Prostate gland (tissue), 2 donors: ENCODE measurements at regions not wholly inside any gene's neighbourhood (a gene's known extent, or its start where the extent isn't known, plus 50 kb on each side); places are given as distances from the start of the nearest gene placed in this dataset.

Experiments
- DNase-seq: peaks from one replicate; pipeline ENCODE4 v3.0.0-alpha.2; 2019; ENCODE audit warnings: low spot score
- H3K27ac ChIP-seq, 2 donors: fragments of 200-600 bp; sonication (generic); 2 replicates each; pipeline ENCODE4 v1.5.1; 2017 to 2019
- H3K27me3 ChIP-seq: fragments of 200-600 bp; sonication (generic); replicated peaks from 2 replicates; pipeline ENCODE4 v1.5.1; 2019; ENCODE audit not compliant: insufficient read depth
- H3K36me3 ChIP-seq, 2 donors: fragments of 200-600 bp; sonication (generic); 1 replicate in 1 of 2; 2 replicates in 1 of 2; pipeline versions ENCODE4 v1.5.1 to v1.8.1; 2017 to 2019
- H3K4me1 ChIP-seq: fragments of 200-600 bp; sonication (generic); replicated peaks from 2 replicates; pipeline ENCODE4 v1.5.1; 2019
- H3K4me3 ChIP-seq, 2 donors: fragments of 200-600 bp; sonication (generic); 2 replicates each; pipeline ENCODE4 v1.5.1; 2017 to 2019
- H3K9me3 ChIP-seq: fragments of 200-600 bp; sonication (generic); 2 replicates; pipeline ENCODE4 v1.5.1; 2017
- CTCF ChIP-seq, 4 experiments: fragments of 200-600 bp in 2 of 4; fragments of 450-650 bp in 2 of 4; sonication (generic) in 2 of 4; IDR thresholded peaks; 1 replicate in 3 of 4; 2 replicates in 1 of 4; pipeline ENCODE4 v1.5.1; 2016 to 2019; ENCODE audit warnings: antibody characterized with exemption in 4 of 4, mild to moderate bottlenecking in 2 of 4, moderate library complexity in 2 of 4
- POLR2A ChIP-seq: fragments of 450-650 bp; IDR thresholded peaks from one replicate; pipeline ENCODE4 v1.6.1; 2016; ENCODE audit warnings: antibody characterized with exemption, mild to moderate bottlenecking
- POLR2AphosphoS5 ChIP-seq: sonication (generic); formaldehyde crosslinking; IDR thresholded peaks from one replicate; pipeline ENCODE4 v1.6.1; 2017; ENCODE audit warnings: antibody characterized with exemption
- WGBS: methylation state at CpG from one replicate; pipeline ENCODE4 v1.1.5; 2018; 5-methylcytosine and 5-hydroxymethylcytosine counted together
- intact Hi-C: fragments of 100-400 bp; cut with DNase I; formaldehyde crosslinking; loops from one replicate; pipeline ENCODE4 v1.14.2; 2022

GRCh38 chr4:167724941-167725340 lies 367.4 kb upstream of the ANXA10 start:
- Histone ChIP-seq H3K4me1 (no peaks in the 10 kb centered on the region), H3K4me3 (no peak overlapping the region), H3K27ac (no peak overlapping the region), H3K9me3 (no peaks in the 10 kb centered on the region), H3K27me3 (no peaks in the 10 kb centered on the region), H3K36me3 (no peaks in the 10 kb centered on the region)
- TF ChIP-seq CTCF (IDR thresholded peaks at IDR 0.05) (no peak), POLR2AphosphoS5 (no peak), POLR2A (no peak)
- intact Hi-C loops: no loop called here
- DNase-seq: no peak

- intact Hi-C loops: no loop called here
- Histone ChIP-seq H3K27me3 (no peaks in the 10 kb centered on the region), H3K4me3 (no peak overlapping the region), H3K9me3 (no peaks in the 10 kb centered on the region), H3K36me3 (no peaks in the 10 kb centered on the region), H3K4me1 (no peaks in the 10 kb centered on the region), H3K27ac (no peak overlapping the region)
- DNase-seq: no peak
- 77% methylated on average over 2 of the region's 2 CpGs for WGBS
- TF ChIP-seq POLR2A: no peak
- no peak for TF ChIP-seq POLR2AphosphoS5
- TF ChIP-seq CTCF (IDR thresholded peaks at IDR 0.05): no peak
Observed at GRCh38 chr4:167730769-167731168, 361.6 kb upstream of the ANXA10 start.

- no peak for TF ChIP-seq POLR2A
- TF ChIP-seq CTCF (IDR thresholded peaks at IDR 0.05): no peak
- TF ChIP-seq POLR2AphosphoS5: no peak
- 79% methylated on average over 6 of the region's 6 CpGs for WGBS
- H3K9me3 ChIP-seq: no peaks in the 10 kb centered on the region
- intact Hi-C loops: no loop called here
- no peaks in the 10 kb centered on the region for H3K36me3 ChIP-seq
- DNase-seq: no peak
- H3K27me3 ChIP-seq: no peaks in the 10 kb centered on the region
- no peaks in the 10 kb centered on the region for H3K4me1 ChIP-seq
- no peak overlapping the region for H3K4me3 ChIP-seq
- H3K27ac ChIP-seq: no peak overlapping the region
Observed at GRCh38 chr4:167745024-167745687, 347.2 kb upstream of the ANXA10 start.

GRCh38 chr4:167767281-167767680 lies 325.1 kb upstream of the ANXA10 start:
- Histone ChIP-seq H3K36me3 (no peaks in the 10 kb centered on the region), H3K27me3 (no peaks in the 10 kb centered on the region), H3K4me1 (no peaks in the 10 kb centered on the region), H3K9me3 (no peaks in the 10 kb centered on the region), H3K4me3 (no peak overlapping the region), H3K27ac (no peak overlapping the region)
- WGBS: 95% methylated on average over 2 of the region's 2 CpGs
- intact Hi-C loops: no loop called here
- no peak for DNase-seq
- TF ChIP-seq POLR2AphosphoS5 (no peak), CTCF (IDR thresholded peaks at IDR 0.05) (no peak), POLR2A (no peak)

GRCh38 chr4:167774646-167775045 lies 317.7 kb upstream of the ANXA10 start:
- Histone ChIP-seq H3K27ac (no peak overlapping the region), H3K9me3 (no peaks in the 10 kb centered on the region), H3K4me3 (no peak overlapping the region), H3K27me3 (no peaks in the 10 kb centered on the region), H3K4me1 (no peaks in the 10 kb centered on the region), H3K36me3 (no peaks in the 10 kb centered on the region)
- DNase-seq: no peak
- intact Hi-C loops: no loop called here
- TF ChIP-seq CTCF (IDR thresholded peaks at IDR 0.05) (no peak), POLR2A (no peak), POLR2AphosphoS5 (no peak)
